ENCODE measurements at regions not wholly inside any gene's neighbourhood (a gene's known extent, or its start where the extent isn't known, plus 50 kb on each side); places are given as distances from the start of the nearest gene placed in this dataset.

GRCh38 chr13:87052731-87053130, 618.4 kb upstream of the SLITRK5 start:
- no peak for TF ChIP-seq CTCF (IDR thresholded peaks at IDR 0.05)
- TF ChIP-seq POLR2AphosphoS5 (IDR thresholded peaks at IDR 0.05) = no peak
- TF ChIP-seq EP300 (IDR thresholded peaks at IDR 0.05) = no peak
- no peak for TF ChIP-seq POLR2A (IDR thresholded peaks at IDR 0.05)
